WTC11 (cell line): ENCODE measurements at regions not wholly inside any gene's neighbourhood (a gene's known extent, or its start where the extent isn't known, plus 50 kb on each side); places are given as distances from the start of the nearest gene placed in this dataset.

Experiments
- ATAC-seq: fragments of 200-7000 bp; cut with Tn5 transposase; 2 replicates; pipeline ENCODE4 v1.10.0; 2021; ENCODE audit warnings: mild to moderate bottlenecking, moderate library complexity
- CTCF ChIA-PET: fragments of 300-600 bp; sonication (Branson Sonifier 250); formaldehyde crosslinking; loops from one replicate; lab custom pipeline; 2021; ENCODE audit warnings: antibody characterized with exemption; lab: Charles Lee
- POLR2A ChIA-PET: fragments of 350-600 bp; sonication (Branson Sonifier 250); formaldehyde crosslinking; loops from one replicate; lab custom pipeline; 2021; ENCODE audit warnings: antibody characterized with exemption; lab: Charles Lee
- DNase-seq: peaks from one replicate; pipeline ENCODE4 v3.0.0; 2021; ENCODE audit warnings: low spot score
- H3K27ac Mint-ChIP-seq: 2 replicates; pipeline ENCODE4 v1.8.0; 2021; ENCODE audit warnings: mixed read lengths
- H3K27me3 Mint-ChIP-seq: 2 replicates; pipeline ENCODE4 v1.8.0; 2021; ENCODE audit warnings: low read depth, mild to moderate bottlenecking, moderate library complexity, mixed read lengths
- H3K36me3 Mint-ChIP-seq: 2 replicates; pipeline ENCODE4 v1.8.0; 2021; ENCODE audit warnings: mixed read lengths
- H3K4me1 Mint-ChIP-seq: 2 replicates; pipeline ENCODE4 v1.8.0; 2022; ENCODE audit warnings: mixed read lengths
- H3K4me3 Mint-ChIP-seq: 2 replicates; pipeline ENCODE4 v1.8.0; 2021; ENCODE audit warnings: mild to moderate bottlenecking, moderate library complexity, mixed read lengths
- H3K9me3 Mint-ChIP-seq: 2 replicates; pipeline ENCODE4 v1.8.0; 2021; ENCODE audit warnings: mixed read lengths
- GABPB1 ChIP-seq: sonication (generic); formaldehyde crosslinking; IDR thresholded peaks from 2 replicates; pipeline ENCODE4 v1.8.1; 2023; ENCODE audit warnings: mild to moderate bottlenecking, missing genetic modification reagents
- GTF2I ChIP-seq: fragments of 250-450 bp; sonication (Bioruptor Pico); conservative IDR thresholded peaks from 2 replicates; pipeline ENCODE4 v1.4.0; 2021; ENCODE audit warnings: mild to moderate bottlenecking
- KAT7 ChIP-seq: sonication (generic); formaldehyde crosslinking; IDR thresholded peaks from 2 replicates; pipeline ENCODE4 v1.8.1; 2023; ENCODE audit warnings: missing genetic modification reagents, mild to moderate bottlenecking, borderline replicate concordance
- NFE2L1 ChIP-seq: sonication (generic); formaldehyde crosslinking; IDR thresholded peaks from 2 replicates; pipeline ENCODE4 v1.8.1; 2023; ENCODE audit warnings: missing genetic modification reagents
- NFYB ChIP-seq: sonication (generic); formaldehyde crosslinking; conservative IDR thresholded peaks from 2 replicates; pipeline ENCODE4 v1.8.0; 2022; ENCODE audit warnings: low read depth, missing genetic modification reagents
- RELA ChIP-seq: sonication (generic); formaldehyde crosslinking; IDR thresholded peaks from 2 replicates; pipeline ENCODE4 v1.8.1; 2022; ENCODE audit warnings: missing genetic modification reagents, mild to moderate bottlenecking, borderline replicate concordance
- RORB ChIP-seq: fragments of 250-450 bp; sonication (Bioruptor Pico); IDR thresholded peaks from 2 replicates; pipeline ENCODE4 v1.9.0; 2021; ENCODE audit warnings: mild to moderate bottlenecking
- SMAD4 ChIP-seq: sonication (generic); formaldehyde crosslinking; IDR thresholded peaks from 2 replicates; pipeline ENCODE4 v1.8.0; 2022; ENCODE audit warnings: mild to moderate bottlenecking, missing genetic modification reagents
- SP1 ChIP-seq: sonication (generic); formaldehyde crosslinking; conservative IDR thresholded peaks from 2 replicates; pipeline ENCODE4 v1.8.1; 2022; ENCODE audit warnings: missing genetic modification reagents
- TCF7 ChIP-seq: sonication (generic); formaldehyde crosslinking; IDR thresholded peaks from 2 replicates; pipeline ENCODE4 v1.8.0; 2022; ENCODE audit warnings: mild to moderate bottlenecking, low read depth, missing genetic modification reagents, moderate library complexity
- ZNF138 ChIP-seq: sonication (generic); formaldehyde crosslinking; conservative IDR thresholded peaks from 2 replicates; pipeline ENCODE4 v1.8.1; 2022; ENCODE audit warnings: mild to moderate bottlenecking, moderate library complexity, missing genetic modification reagents
- ZNF317 ChIP-seq: sonication (generic); formaldehyde crosslinking; IDR thresholded peaks from 2 replicates; pipeline ENCODE4 v1.8.1; 2023; ENCODE audit warnings: low read depth, mild to moderate bottlenecking, moderate library complexity, missing genetic modification reagents, borderline replicate concordance
- TF ChIP-seq, protein P1 (sequence below): sonication (generic); formaldehyde crosslinking; IDR thresholded peaks from 2 replicates; pipeline ENCODE4 v1.8.1; 2023; ENCODE audit warnings: mild to moderate bottlenecking, missing genetic modification reagents, moderate library complexity
- TF ChIP-seq, protein P2 (sequence below): sonication (generic); formaldehyde crosslinking; IDR thresholded peaks from 2 replicates; pipeline ENCODE4 v1.8.1; 2023; ENCODE audit warnings: mild to moderate bottlenecking, missing genetic modification reagents, moderate library complexity
- TF ChIP-seq, protein P3 (sequence below): sonication (generic); formaldehyde crosslinking; IDR thresholded peaks from 2 replicates; pipeline ENCODE4 v1.8.0; 2022; ENCODE audit warnings: mild to moderate bottlenecking, missing genetic modification reagents
- TF ChIP-seq, protein P4 (sequence below): sonication (generic); formaldehyde crosslinking; IDR thresholded peaks from 2 replicates; pipeline ENCODE4 v1.8.1; 2023; ENCODE audit warnings: mild to moderate bottlenecking, moderate library complexity, missing genetic modification reagents
- TF ChIP-seq, protein P5 (sequence below): sonication (generic); formaldehyde crosslinking; IDR thresholded peaks from 2 replicates; pipeline ENCODE4 v1.8.0; 2022; ENCODE audit warnings: missing genetic modification reagents
- TF ChIP-seq, protein P6 (sequence below): fragments of 250-450 bp; sonication (Bioruptor Pico); IDR thresholded peaks from 2 replicates; pipeline ENCODE4 v1.9.0; 2021; ENCODE audit warnings: mild to moderate bottlenecking
- TF ChIP-seq, protein P7 (sequence below): sonication (generic); formaldehyde crosslinking; IDR thresholded peaks from 2 replicates; pipeline ENCODE4 v1.8.0; 2022; ENCODE audit warnings: mild to moderate bottlenecking, missing genetic modification reagents
- TF ChIP-seq, protein P8 (sequence below): fragments of 250-450 bp; sonication (Bioruptor Pico); IDR thresholded peaks from 2 replicates; pipeline ENCODE4 v1.9.0; 2021; ENCODE audit warnings: mild to moderate bottlenecking
- TF ChIP-seq, protein P9 (sequence below): fragments of 250-450 bp; sonication (Bioruptor Pico); IDR thresholded peaks from 2 replicates; pipeline ENCODE4 v1.9.0; 2021; ENCODE audit warnings: mild to moderate bottlenecking, borderline replicate concordance

DNA sequence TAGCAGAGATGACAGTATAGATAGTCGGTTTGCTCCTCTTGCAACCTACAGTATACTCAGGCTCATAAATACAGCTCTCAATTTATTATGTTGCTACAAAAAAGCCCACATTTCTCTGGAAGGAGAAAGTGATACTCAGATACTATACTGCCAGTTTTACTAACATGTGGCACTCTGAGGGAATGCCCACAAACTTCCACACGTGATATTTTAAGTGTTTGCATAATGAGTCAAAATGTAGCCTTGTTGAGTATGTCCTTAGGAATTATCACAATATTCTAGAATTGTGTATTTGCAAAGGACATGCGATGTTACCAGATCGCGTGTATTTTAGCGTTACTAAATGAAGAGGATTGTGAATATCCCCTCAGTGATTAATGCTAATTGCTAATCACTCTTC lies 929.1 kb downstream of the STIM2 start:
- ChIA-PET CTCF (no interaction called here), POLR2A (no interaction called here)
- no peak overlapping the region for H3K27ac Mint-ChIP-seq
- no peaks in the 10 kb centered on the region for H3K36me3 Mint-ChIP-seq
- H3K4me3 Mint-ChIP-seq, result no peak overlapping the region
- ATAC-seq (no peak), DNase-seq (no peak)
- no peaks in the 10 kb centered on the region for H3K27me3 Mint-ChIP-seq
- no peaks in the 10 kb centered on the region for H3K4me1 Mint-ChIP-seq
- TF ChIP-seq TCF7 (CRISPR knock-in tag), result no peak
- no peak for TF ChIP-seq SP1 (CRISPR knock-in tag)
- no peak for TF ChIP-seq RELA
- no peak for TF ChIP-seq ZNF317 (CRISPR knock-in tag)
- TF ChIP-seq, protein P1, sequence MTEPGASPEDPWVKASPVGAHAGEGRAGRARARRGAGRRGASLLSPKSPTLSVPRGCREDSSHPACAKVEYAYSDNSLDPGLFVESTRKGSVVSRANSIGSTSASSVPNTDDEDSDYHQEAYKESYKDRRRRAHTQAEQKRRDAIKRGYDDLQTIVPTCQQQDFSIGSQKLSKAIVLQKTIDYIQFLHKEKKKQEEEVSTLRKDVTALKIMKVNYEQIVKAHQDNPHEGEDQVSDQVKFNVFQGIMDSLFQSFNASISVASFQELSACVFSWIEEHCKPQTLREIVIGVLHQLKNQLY (CRISPR knock-in tag), result no peak
- no peak for TF ChIP-seq NFYB
- no peak for TF ChIP-seq SMAD4 (CRISPR knock-in tag)
- TF ChIP-seq GABPB1 (CRISPR knock-in tag), result no peak
- TF ChIP-seq, protein P2, sequence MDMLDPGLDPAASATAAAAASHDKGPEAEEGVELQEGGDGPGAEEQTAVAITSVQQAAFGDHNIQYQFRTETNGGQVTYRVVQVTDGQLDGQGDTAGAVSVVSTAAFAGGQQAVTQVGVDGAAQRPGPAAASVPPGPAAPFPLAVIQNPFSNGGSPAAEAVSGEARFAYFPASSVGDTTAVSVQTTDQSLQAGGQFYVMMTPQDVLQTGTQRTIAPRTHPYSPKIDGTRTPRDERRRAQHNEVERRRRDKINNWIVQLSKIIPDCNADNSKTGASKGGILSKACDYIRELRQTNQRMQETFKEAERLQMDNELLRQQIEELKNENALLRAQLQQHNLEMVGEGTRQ, result no peak
- no peak for TF ChIP-seq GTF2I
- TF ChIP-seq, protein P3, sequence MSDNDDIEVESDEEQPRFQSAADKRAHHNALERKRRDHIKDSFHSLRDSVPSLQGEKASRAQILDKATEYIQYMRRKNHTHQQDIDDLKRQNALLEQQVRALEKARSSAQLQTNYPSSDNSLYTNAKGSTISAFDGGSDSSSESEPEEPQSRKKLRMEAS (CRISPR knock-in tag), result no peak
- TF ChIP-seq, protein P4, sequence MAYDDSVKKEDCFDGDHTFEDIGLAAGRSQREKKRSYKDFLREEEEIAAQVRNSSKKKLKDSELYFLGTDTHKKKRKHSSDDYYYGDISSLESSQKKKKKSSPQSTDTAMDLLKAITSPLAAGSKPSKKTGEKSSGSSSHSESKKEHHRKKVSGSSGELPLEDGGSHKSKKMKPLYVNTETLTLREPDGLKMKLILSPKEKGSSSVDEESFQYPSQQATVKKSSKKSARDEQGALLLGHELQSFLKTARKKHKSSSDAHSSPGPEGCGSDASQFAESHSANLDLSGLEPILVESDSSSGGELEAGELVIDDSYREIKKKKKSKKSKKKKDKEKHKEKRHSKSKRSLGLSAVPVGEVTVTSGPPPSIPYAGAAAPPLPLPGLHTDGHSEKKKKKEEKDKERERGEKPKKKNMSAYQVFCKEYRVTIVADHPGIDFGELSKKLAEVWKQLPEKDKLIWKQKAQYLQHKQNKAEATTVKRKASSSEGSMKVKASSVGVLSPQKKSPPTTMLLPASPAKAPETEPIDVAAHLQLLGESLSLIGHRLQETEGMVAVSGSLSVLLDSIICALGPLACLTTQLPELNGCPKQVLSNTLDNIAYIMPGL (CRISPR knock-in tag), result no peak
- TF ChIP-seq, protein P5, sequence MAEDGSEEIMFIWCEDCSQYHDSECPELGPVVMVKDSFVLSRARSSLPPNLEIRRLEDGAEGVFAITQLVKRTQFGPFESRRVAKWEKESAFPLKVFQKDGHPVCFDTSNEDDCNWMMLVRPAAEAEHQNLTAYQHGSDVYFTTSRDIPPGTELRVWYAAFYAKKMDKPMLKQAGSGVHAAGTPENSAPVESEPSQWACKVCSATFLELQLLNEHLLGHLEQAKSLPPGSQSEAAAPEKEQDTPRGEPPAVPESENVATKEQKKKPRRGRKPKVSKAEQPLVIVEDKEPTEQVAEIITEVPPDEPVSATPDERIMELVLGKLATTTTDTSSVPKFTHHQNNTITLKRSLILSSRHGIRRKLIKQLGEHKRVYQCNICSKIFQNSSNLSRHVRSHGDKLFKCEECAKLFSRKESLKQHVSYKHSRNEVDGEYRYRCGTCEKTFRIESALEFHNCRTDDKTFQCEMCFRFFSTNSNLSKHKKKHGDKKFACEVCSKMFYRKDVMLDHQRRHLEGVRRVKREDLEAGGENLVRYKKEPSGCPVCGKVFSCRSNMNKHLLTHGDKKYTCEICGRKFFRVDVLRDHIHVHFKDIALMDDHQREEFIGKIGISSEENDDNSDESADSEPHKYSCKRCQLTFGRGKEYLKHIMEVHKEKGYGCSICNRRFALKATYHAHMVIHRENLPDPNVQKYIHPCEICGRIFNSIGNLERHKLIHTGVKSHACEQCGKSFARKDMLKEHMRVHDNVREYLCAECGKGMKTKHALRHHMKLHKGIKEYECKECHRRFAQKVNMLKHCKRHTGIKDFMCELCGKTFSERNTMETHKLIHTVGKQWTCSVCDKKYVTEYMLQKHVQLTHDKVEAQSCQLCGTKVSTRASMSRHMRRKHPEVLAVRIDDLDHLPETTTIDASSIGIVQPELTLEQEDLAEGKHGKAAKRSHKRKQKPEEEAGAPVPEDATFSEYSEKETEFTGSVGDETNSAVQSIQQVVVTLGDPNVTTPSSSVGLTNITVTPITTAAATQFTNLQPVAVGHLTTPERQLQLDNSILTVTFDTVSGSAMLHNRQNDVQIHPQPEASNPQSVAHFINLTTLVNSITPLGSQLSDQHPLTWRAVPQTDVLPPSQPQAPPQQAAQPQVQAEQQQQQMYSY (CRISPR knock-in tag), result no peak
- TF ChIP-seq ZNF138 (CRISPR knock-in tag), result no peak
- TF ChIP-seq KAT7 (CRISPR knock-in tag), result no peak
- TF ChIP-seq, protein P6, sequence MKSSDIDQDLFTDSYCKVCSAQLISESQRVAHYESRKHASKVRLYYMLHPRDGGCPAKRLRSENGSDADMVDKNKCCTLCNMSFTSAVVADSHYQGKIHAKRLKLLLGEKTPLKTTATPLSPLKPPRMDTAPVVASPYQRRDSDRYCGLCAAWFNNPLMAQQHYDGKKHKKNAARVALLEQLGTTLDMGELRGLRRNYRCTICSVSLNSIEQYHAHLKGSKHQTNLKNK (CRISPR knock-in tag), result no peak
- no peaks in the 10 kb centered on the region for H3K9me3 Mint-ChIP-seq

DNA sequence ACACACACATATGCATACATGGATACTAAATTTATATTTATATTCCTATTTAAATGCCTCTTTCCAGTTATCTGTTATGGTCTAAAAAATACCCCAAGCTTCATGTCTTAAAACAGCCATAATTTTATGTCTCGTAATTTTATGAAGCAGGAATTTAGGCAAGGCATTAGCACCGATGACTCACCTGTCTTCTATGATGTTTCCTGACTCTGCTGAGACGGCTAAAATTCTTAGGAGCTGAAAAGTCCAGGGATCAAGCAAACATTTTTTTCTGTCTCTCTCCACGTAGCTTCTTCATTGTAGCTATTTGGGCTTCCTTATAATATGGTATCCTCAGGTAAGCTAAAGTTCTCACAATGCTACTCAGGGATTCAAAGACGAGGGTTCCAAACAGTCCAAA lies 930.3 kb downstream of the STIM2 start:
- ChIA-PET CTCF (no interaction called here), POLR2A (no interaction called here)
- ATAC-seq, result no peak
- Mint-ChIP-seq H3K4me1 (no peaks in the 10 kb centered on the region), H3K4me3 (no peak overlapping the region), H3K27ac (no peak overlapping the region), H3K27me3 (no peaks in the 10 kb centered on the region), H3K36me3 (no peaks in the 10 kb centered on the region), H3K9me3 (no peaks in the 10 kb centered on the region)
- DNase-seq, result no peak
- TF ChIP-seq NFE2L1 (CRISPR knock-in tag) (no peak), RORB (CRISPR knock-in tag) (no peak), NFYB (no peak)
- TF ChIP-seq, protein P7, sequence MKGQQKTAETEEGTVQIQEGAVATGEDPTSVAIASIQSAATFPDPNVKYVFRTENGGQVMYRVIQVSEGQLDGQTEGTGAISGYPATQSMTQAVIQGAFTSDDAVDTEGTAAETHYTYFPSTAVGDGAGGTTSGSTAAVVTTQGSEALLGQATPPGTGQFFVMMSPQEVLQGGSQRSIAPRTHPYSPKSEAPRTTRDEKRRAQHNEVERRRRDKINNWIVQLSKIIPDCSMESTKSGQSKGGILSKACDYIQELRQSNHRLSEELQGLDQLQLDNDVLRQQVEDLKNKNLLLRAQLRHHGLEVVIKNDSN (CRISPR knock-in tag), result no peak
- TF ChIP-seq, protein P8, sequence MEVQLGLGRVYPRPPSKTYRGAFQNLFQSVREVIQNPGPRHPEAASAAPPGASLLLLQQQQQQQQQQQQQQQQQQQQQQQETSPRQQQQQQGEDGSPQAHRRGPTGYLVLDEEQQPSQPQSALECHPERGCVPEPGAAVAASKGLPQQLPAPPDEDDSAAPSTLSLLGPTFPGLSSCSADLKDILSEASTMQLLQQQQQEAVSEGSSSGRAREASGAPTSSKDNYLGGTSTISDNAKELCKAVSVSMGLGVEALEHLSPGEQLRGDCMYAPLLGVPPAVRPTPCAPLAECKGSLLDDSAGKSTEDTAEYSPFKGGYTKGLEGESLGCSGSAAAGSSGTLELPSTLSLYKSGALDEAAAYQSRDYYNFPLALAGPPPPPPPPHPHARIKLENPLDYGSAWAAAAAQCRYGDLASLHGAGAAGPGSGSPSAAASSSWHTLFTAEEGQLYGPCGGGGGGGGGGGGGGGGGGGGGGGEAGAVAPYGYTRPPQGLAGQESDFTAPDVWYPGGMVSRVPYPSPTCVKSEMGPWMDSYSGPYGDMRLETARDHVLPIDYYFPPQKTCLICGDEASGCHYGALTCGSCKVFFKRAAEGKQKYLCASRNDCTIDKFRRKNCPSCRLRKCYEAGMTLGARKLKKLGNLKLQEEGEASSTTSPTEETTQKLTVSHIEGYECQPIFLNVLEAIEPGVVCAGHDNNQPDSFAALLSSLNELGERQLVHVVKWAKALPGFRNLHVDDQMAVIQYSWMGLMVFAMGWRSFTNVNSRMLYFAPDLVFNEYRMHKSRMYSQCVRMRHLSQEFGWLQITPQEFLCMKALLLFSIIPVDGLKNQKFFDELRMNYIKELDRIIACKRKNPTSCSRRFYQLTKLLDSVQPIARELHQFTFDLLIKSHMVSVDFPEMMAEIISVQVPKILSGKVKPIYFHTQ (CRISPR knock-in tag), result no peak
- TF ChIP-seq, protein P9, sequence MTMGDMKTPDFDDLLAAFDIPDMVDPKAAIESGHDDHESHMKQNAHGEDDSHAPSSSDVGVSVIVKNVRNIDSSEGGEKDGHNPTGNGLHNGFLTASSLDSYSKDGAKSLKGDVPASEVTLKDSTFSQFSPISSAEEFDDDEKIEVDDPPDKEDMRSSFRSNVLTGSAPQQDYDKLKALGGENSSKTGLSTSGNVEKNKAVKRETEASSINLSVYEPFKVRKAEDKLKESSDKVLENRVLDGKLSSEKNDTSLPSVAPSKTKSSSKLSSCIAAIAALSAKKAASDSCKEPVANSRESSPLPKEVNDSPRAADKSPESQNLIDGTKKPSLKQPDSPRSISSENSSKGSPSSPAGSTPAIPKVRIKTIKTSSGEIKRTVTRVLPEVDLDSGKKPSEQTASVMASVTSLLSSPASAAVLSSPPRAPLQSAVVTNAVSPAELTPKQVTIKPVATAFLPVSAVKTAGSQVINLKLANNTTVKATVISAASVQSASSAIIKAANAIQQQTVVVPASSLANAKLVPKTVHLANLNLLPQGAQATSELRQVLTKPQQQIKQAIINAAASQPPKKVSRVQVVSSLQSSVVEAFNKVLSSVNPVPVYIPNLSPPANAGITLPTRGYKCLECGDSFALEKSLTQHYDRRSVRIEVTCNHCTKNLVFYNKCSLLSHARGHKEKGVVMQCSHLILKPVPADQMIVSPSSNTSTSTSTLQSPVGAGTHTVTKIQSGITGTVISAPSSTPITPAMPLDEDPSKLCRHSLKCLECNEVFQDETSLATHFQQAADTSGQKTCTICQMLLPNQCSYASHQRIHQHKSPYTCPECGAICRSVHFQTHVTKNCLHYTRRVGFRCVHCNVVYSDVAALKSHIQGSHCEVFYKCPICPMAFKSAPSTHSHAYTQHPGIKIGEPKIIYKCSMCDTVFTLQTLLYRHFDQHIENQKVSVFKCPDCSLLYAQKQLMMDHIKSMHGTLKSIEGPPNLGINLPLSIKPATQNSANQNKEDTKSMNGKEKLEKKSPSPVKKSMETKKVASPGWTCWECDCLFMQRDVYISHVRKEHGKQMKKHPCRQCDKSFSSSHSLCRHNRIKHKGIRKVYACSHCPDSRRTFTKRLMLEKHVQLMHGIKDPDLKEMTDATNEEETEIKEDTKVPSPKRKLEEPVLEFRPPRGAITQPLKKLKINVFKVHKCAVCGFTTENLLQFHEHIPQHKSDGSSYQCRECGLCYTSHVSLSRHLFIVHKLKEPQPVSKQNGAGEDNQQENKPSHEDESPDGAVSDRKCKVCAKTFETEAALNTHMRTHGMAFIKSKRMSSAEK (CRISPR knock-in tag), result no peak
